ENCODE measurements at regions not wholly inside any gene's neighbourhood (a gene's known extent, or its start where the extent isn't known, plus 50 kb on each side); places are given as distances from the start of the nearest gene placed in this dataset.
A peak's percentile ranks its signal among the peaks of the same experiment; 100 is the strongest.
"Not testable (repeated sequence)": the region's sequence is repeated elsewhere in the genome, so short reads cannot be mapped to it uniquely, and the experiment has no call there.

DNA sequence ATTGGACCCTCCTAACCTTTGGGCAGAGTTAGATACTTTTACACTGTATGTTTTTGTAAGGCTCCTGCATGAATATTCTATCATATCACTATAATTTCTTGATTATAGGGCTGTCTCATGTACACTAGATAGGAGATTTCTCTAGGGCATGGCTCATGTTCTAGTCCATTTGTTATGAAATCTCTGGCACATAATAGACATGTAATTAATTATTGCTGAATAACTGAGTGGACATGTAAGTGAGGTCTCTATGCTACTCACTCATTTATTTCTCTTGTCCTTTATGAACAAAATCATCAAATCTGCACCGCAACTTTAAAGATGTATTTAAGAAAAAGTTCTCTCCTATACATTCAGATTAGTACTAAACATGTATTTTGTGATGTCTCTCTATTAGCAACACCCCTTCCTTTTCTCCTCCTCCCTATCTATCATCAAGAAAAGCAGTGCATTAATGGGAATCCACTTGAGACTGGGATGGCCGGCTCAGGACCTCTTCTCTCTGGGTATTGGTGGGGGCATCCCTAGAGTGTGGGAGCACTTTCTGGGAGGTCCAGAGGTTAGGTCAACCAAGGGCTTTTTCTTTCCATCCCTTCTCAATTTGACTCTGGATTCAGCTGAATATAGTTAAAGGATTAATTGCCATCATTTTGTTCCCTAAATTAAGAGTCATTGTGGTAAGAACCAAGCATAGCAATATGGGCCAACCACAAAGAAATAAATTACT is 168.0 kb upstream of the HMGA2 start:
- peak; percentile 47 for DNase-seq (ENCODE audit: low read depth)

DNA sequence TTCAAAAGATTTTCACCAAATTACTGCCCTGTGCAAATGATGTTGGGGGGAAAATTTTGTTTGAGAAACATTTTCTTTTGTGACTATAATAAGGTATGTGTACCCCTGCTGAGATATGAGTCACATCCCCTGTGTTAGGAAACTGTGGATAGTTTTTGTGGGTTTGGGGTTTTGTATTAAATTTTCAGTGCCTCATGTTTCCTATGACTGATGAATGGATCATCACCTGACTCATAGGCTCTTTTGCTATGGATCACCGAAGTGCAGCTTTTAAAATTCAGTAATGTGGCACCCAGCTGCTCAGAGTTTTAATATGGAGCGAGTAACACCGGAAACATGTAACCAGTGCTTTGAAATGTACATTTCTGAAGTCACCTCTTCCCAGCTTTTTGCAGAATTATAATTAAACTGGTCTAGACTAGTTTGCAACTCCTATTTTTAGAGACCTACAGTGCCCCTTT is 167.4 kb upstream of the HMGA2 start:
- DNase-seq (ENCODE audit: low read depth) = peak; percentile 100

DNA sequence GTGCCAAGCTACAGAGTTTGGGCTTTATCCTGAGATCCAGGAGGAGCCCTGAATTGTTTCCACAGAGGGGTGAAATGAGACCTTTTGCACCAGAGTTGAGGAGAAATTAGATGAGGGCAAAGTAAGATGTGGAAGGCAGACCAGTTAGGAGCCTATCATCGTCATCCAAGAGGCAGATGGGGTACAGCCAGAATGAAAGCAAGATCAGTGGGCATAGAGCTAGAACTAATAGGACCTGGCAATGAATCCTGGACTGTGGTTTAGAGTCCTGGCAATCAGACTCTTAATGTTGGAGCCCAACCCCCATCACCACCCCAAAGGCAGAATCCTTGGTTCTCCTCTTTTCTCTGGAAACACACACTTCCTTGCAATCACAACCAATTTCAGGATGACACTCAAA is 166.6 kb upstream of the HMGA2 start:
- peak; percentile 22 for DNase-seq (ENCODE audit: low read depth)

DNA sequence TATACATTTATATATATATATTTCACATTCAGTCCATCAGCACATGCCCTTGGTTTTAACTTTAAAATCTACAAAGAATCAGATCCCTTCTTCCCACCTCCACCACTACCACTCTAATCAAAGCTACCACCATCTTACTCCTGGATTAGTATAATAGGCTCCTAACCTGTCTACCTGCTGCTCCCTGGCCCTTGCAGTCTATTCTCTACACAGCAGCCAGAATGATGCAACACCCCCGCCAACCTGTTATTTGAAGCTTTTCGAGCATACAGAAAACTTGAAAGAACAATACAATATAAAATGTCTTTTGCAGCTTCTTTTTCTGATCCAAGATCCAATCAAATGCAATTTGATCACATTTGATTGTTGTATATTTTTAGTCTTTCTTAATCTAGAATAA is 165.9 kb upstream of the HMGA2 start:
- DNase-seq (ENCODE audit: low read depth) = no peak

DNA sequence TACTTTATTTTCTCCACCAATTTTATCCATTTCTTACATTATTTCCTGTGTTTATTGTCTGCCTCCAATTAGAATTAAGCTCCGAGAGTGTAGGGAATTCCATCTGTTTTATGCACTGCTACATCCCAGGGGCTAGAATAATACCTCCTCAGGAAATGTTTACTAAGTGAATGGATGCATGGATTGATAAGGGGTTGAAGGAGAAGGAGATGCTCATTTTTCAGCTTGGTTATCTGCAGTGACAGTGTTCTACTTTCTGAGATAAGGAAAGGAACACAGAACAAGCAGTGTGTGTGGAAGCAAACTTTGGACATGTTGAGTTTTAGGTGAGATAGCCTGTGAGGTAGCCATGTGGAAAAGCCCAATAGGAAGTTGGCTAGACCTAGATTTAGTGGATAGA is 164.6 kb upstream of the HMGA2 start:
- DNase-seq (ENCODE audit: low read depth) = no peak

DNA sequence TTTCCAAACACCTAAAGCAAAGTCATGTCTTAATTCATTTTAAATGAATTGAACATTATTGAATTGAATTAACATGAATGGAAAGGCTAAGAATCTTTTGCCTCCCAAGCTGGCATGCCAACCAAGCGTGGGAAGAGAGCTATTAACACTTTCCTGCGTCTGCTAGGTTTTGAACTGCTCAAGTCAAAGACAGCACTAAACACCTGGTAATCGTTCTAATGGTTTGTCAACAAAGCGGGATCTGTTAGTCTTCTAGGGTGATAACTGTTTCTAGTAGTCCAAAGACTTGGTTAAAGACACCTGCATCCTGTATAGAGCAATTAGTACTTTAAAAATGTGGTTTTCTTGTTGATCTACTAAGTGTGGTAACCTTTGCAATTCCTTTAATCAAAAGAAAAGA is 164.2 kb upstream of the HMGA2 start:
- DNase-seq (ENCODE audit: low read depth) = no peak

DNA sequence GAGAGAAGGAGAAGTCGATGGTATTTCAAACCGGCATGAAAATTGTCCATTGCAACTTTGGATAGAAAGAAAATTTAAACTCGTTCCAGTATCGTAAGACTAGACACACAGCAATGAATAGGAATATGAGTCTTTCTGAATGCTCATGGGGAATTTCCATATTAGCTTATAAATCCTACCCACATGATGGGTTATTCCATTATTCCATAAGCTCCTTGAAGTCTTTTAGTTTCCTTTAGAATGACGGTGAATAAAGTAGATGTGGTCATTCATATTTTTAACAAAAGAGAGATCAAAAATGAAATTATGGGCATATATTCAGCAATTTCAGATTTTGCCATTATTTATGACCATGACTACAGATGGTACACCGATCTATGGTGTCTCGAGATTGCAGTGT is 163.4 kb upstream of the HMGA2 start:
- no peak for DNase-seq (ENCODE audit: low read depth)

DNA sequence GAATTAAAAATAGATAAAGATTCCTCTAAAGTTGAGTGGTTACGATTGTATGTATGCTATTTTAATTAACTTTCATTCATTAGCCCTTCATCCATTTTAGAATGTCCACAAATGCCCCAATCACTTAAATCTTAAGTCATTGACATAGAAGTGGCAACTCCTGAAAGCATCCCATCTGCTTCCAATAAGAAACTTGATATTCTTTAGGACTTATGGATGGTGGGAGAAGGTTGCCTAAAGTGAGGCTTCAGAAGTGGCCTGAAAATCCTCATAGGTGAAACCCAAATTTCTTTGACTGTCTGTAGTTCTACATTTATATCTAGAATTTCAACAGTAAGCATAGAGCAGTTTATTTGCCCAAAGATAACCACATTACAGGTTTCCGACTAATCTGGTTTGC is 161.7 kb upstream of the HMGA2 start:
- DNase-seq (ENCODE audit: low read depth) = no peak

DNA sequence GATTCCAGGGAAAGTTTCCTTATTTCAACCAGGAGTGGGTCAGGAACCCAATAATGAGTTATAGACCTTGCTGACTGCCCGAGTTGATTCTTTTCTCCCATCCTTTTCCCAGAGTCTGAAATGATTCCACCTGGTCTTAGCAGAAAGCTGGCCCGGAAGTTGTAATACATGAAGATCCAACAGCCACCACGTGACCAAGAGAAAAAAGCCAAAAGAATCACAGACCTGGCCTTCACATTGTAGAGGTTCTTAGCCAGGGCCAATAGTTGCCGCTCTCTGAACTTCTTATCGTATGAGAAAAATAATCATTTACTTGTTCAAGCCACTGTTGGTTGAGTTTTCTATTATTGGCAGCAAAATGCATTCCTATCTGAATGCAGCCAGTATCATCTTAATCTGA is 161.2 kb upstream of the HMGA2 start:
- no peak for DNase-seq (ENCODE audit: low read depth)

DNA sequence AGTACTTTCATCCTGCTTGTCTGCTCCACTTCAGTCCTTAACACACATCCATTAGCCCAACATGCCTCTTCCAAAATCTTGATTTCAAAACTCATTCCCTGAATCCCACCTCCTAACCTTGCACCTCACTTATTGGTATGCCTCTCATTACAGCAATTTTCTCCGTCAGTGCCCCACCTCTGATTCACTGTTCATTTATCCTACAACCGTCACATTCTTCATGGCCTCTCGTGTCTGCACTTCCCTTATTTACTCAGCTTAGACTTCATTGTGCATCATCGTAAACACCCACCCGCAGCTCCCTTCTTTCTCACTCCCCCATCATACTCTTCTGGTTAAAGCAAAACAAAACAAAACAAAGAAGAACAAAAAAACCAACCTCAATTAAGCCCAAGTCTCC is 160.6 kb upstream of the HMGA2 start:
- peak; percentile 52 for DNase-seq (ENCODE audit: low read depth)

DNA sequence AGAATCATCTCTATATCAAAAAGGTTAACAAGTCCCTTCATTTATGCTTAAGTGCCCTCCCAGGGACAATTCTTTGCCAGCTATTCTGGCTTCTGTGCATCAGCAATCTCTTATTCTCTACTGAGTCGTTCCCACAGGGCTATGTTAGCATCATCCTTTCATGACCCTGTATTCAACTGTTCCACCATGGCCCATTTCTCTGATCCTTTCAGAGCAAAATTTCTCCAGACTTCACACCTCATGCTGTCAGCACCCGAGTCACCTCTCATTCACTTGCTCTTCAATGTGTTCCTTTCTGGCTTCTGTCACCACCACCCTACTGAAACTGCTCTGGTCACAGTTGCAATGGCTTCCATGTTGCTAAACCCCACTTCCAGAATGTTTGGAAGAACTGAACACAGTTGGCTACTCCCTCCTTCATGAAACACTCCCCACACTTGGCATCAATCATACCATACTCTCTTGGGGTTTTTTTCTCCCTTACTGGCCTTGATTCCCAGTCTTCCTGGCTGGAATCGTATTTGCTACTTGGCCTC is 159.5 kb upstream of the HMGA2 start:
- no peak for DNase-seq (ENCODE audit: low read depth)

DNA sequence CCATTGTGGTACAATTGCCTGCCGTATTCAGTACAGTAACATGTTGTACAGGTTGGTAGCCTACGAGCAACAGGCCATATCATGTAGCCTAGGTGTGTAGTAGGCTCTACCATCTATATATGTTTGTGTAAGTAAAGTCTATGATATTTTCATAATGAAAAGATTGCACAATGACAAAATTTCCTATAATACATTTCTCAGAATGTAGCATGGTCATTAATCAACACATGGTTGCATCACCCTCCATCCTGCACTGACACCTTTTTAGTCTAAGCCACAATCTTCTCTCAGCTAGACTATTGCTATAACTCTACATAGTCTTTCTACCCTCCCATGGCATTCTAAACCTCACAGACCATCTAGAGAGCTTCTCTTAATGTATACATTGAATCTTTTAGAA is 158.5 kb upstream of the HMGA2 start:
- DNase-seq (ENCODE audit: low read depth) = no peak

DNA sequence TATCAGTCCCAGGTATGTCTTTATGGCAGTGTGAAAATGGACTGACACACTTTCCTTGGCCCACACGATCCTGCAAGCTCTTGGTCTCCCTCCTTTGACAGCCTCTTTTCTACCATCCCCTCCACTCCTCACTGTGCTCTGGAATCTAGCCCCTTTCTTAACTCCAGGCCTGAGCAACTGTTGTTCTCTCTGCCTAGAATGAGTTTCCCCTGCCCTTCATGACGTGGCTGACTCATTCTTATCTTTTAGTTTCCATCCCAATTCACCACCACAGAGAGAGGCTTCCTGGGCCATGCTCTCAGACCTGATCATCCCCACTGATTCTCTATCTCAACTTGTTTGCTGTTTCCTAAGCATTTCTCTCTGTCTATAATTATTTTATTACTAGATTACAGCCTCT is 157.4 kb upstream of the HMGA2 start:
- DNase-seq (ENCODE audit: low read depth) = peak; percentile 66

DNA sequence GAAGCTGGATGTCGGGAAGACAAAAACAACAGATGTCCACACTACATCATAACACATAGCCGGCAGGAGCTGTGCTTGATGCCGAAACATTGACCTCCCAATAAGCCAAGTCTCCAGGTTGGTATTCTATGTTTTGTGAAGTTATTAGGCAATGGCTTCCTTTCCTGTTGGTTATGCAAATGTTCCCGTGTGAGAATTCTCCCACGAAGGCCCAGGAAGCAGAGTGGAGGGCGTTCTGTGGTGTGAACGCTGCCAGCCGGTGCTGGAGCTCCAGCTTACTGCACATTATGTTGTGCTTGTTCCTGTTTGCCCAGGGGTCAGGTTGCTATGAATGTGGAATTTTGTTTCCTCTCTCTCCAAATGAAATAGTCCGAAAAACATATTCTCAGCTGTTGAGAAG is 156.4 kb upstream of the HMGA2 start:
- DNase-seq (ENCODE audit: low read depth) = no peak

DNA sequence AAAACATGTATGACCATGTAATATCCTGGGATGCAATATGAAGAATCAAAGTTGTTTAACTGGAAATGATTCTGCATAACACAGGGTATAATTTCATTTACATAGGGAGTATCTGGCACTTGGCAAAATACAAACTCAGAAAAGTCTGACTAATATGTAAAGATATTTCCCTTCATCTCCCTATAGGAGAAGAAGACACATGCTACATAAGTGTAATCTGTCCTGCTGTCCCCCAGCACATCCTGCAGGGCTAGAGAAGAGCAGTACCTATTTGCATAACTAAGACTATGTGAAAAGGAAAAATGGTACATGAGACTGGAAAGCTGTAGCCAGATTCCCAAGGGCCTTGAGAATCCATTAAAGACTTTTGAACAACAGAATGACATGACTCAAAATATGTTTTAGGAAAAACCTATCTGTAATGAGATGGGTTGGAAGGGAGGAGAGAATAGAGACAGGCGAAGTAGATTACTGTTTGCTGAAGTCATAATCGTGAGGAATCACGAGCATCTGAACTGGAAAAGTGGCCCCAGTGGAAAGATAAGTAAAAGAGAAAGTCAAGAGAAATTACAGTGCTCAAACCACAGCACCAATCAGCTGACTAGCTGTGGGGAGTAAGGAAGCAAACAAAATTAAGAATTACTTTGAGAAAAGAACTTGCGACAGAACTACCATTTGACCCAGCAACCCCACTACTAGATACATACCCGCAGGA is 155.1 kb upstream of the HMGA2 start:
- DNase-seq (ENCODE audit: low read depth) = peak; percentile 77

DNA sequence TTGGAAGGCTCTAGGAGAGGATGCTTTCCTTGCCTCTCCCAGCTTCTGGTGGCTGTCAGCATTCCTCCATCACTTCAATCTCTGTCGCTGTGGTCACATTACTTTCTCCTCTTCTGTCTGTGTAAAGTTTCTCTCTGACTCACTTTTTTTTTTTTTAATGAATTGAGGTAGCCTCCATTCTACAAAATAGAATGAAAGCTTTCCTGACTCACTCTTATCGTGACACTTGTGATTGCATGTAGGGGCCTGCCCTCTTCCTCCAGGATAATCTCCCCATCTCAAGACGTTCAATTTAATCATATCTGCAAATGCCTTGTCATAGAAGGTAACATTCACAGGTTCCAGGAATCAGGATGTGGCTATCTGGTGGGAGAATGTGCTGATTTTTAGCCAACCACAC is 153.5 kb upstream of the HMGA2 start:
- peak; percentile 85 for DNase-seq (ENCODE audit: low read depth)

DNA sequence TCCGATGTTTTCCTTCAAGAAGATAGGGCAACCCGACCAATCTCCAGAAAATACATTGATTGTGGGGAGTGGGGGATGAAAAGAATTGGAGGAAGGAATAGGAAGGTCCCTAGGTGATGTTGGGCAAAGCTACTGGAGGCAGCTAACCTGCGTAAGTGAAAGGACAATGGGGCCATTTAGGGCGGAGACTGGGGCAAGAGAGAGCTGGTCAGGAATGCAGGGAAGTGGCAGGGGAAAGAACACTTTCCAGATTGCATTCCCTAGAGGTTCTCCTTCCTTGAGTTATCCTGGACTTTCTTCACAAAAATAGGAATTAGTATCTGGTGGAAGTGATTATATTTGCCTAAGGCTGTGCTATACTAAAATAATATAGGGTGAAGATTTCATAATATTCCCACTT is 151.8 kb upstream of the HMGA2 start:
- DNase-seq (ENCODE audit: low read depth) = no peak

DNA sequence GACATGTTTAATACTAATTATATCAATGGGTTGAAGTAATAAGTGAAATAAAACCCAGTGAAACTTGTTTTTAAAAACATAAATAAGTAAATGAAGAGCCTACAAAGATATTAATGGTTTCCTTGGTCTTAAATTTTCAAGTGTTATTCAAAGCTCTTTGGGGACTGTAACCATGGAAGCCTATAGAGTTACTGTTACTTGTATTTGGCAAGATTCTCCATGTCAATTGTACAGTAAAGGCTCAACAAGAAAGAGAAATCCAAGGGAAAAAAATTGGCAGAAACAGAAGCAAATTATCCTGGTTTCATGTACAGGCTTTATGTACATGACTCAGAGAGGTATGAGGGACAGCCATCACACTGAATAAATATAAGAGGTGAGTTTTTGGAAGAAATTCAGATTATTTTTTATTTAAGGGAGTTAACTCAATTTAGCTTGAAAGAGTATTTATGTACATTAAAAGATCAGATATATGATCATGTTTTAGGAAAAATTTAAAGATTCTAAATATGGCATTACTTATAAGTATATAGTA is 151.1 kb upstream of the HMGA2 start:
- DNase-seq (ENCODE audit: low read depth) = no peak

DNA sequence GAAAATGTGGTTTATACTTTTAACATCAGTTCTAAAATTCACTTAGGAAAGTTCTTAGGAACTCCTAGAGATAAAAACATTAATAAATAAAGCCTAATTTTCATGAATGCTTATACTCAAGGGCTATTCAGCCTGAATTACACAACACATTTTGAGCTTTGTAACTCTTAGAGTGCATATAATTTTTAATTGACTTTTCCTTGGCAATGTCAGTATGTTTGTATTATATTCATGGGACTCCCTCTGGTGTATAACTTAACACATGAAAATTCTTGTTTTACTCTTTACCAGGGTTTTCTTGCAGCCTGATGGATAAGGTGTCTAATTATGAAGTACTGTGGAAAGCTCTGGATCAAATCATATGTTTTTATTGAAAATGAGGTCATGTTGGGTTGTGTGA is 150.6 kb upstream of the HMGA2 start:
- peak; percentile 56 for DNase-seq (ENCODE audit: low read depth)

DNA sequence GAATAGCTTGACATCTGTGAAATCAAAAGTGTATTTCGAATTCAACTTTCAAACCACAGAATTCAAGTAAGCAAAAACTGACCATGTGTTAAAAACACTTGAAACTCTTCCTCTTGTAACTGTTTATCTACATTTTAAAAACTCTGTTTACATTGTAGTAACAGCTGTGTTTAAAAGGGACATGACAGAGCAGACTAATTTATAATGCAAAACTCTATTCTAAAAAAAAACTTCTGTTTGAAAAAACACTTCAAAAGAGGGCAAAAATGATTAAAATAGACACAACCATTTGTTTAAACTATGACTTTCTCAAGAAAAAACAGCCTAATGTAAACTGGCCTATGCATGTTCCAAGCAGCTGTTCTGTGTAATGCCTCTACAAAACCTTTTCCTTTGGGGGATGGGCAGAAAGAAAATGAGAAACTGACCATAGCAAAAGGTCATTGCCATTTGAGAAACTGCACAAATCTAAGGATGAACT is 149.1 kb upstream of the HMGA2 start:
- DNase-seq (ENCODE audit: low read depth) = no peak

DNA sequence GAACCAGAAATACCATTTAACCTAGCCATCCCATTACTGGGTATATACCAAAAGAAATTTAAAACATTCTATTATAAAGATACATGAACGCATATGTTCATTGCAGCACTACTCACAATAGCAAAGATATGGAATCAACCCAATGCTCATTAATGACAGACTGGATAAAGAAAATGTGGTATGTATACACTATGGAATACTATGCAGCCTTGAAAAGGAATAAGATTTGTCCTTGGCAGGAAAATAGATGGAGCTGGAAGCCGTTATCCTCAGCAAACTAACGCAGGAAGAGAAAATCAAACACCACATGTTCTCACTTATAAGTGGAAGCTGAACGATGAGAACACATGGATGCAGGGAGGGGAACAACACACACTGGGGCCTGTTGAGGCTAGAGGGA is 146.1 kb upstream of the HMGA2 start:
- DNase-seq (ENCODE audit: low read depth) = not testable (repeated sequence)

DNA sequence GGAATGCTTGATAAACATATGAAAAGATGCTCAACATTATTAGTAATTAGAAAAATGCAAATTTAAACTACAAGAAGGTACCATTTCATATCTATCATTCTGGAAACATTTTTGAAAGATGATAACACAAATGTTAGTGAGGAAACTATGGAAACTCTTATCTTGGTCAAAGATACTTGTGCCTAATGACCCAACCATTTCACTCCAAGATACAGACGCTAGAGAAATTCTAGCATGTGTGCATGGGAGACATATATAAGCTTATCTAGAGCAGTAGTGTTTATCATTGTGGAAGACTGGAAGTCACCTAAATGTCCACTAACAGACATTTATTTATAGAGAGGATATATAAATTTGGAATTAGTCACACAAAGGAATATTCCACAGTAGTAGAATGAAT is 143.1 kb upstream of the HMGA2 start:
- no peak for DNase-seq (ENCODE audit: low read depth)

DNA sequence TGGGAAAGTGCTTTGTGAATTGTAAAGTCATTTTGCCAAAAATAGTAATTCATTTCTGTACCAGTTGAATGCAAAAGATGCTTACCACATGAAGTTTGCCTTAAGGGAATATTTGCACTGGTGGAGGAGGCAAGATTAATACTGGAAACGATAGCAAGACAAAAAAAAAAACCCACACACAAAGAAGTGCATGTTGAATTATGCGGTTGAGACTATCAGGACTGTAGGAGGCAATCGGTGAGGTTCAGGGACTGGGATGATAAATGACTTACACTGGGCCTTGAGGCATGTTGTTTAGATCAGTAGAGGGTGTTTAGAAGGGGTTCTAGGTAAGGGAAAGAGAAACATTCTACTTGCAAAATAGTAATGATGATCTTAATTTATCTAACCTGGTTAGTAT is 142.2 kb upstream of the HMGA2 start:
- no peak for DNase-seq (ENCODE audit: low read depth)

Measured in ELR (cell line).